ENCODE measurements at regions not wholly inside any gene's neighbourhood (a gene's known extent, or its start where the extent isn't known, plus 50 kb on each side); places are given as distances from the start of the nearest gene placed in this dataset.

- TF ChIP-seq ZFX (IDR thresholded peaks at IDR 0.05) = no peak
- no peak for TF ChIP-seq CTCF (conservative IDR thresholded peaks at IDR 0.05)
- no peak overlapping the region for H3K27ac ChIP-seq
These were observed 167.8 kb downstream of the ENGASE start for GRCh38 chr17:79242393-79242792.

GRCh38 chr17:79241616-79242015, 167.0 kb downstream of the ENGASE start:
- no peak overlapping the region for H3K27ac ChIP-seq
- no peak for TF ChIP-seq CTCF (conservative IDR thresholded peaks at IDR 0.05)
- TF ChIP-seq ZFX (IDR thresholded peaks at IDR 0.05) = no peak

GRCh38 chr17:79239205-79239604, 164.6 kb downstream of the ENGASE start:
- H3K27ac ChIP-seq = no peak overlapping the region
- no peak for TF ChIP-seq ZFX (IDR thresholded peaks at IDR 0.05)

GRCh38 chr17:79237448-79238053, 162.9 kb downstream of the ENGASE start:
- TF ChIP-seq ZFX (IDR thresholded peaks at IDR 0.05) (no peak), CTCF (conservative IDR thresholded peaks at IDR 0.05) (no peak)
- H3K27ac ChIP-seq = no peak overlapping the region

GRCh38 chr17:79235808-79236207, 161.2 kb downstream of the ENGASE start:
- TF ChIP-seq ZFX (IDR thresholded peaks at IDR 0.05) (no peak), CTCF (conservative IDR thresholded peaks at IDR 0.05) (no peak)
- no peak overlapping the region for H3K27ac ChIP-seq

- TF ChIP-seq ZFX (IDR thresholded peaks at IDR 0.05) = no peak
- TF ChIP-seq CTCF (conservative IDR thresholded peaks at IDR 0.05) = no peak
These were observed 159.4 kb downstream of the ENGASE start for GRCh38 chr17:79233916-79234551.

GRCh38 chr17:79232957-79233356, 158.3 kb downstream of the ENGASE start:
- TF ChIP-seq CTCF (conservative IDR thresholded peaks at IDR 0.05) (no peak), ZFX (IDR thresholded peaks at IDR 0.05) (no peak)
- no peak overlapping the region for H3K27ac ChIP-seq

More at GRCh38 chr17:79233916-79234551, 159.4 kb downstream of the ENGASE start:
- no peak overlapping the region for H3K27ac ChIP-seq

All from C4-2B (cell line).